ENCODE measurements at regions not wholly inside any gene's neighbourhood (a gene's known extent, or its start where the extent isn't known, plus 50 kb on each side); places are given as distances from the start of the nearest gene placed in this dataset.

GRCh38 chr4:59455751-59456150, 1744.4 kb upstream of the ADGRL3 start:
- Histone ChIP-seq H3K9me3 (ENCODE audit: low read length) (no peaks in the 10 kb centered on the region), H4K20me1 (ENCODE audit: insufficient read depth, low read length) (no peaks in the 10 kb centered on the region), H3K36me3 (replicated peaks in 1 of 2; ENCODE audit: control insufficient read depth in 1 of 2, insufficient read depth in 2 of 2, low read length in 2 of 2) (no peaks in the 10 kb centered on the region), H3K9ac (ENCODE audit: insufficient read depth, low read depth, low read length) (no peak overlapping the region), H3K4me1 (ENCODE audit: insufficient read depth, low read length) (no peaks in the 10 kb centered on the region), H3K27me3 (ENCODE audit: control insufficient read depth in 1 of 2, insufficient read depth in 2 of 2, low read length in 2 of 2) (no peaks in the 10 kb centered on the region), H3K79me2 (ENCODE audit: insufficient read depth, low read length) (no peaks in the 10 kb centered on the region), H3K27ac (ENCODE audit: extremely low read length, insufficient read depth, low read length) (no peak overlapping the region), H2AFZ (ENCODE audit: low read length) (no peak overlapping the region), H3K4me3 (replicated peaks in 1 of 3; ENCODE audit: insufficient read depth in 1 of 3, low read depth in 2 of 3, low read length in 3 of 3) (no peak overlapping the region), H3K4me2 (ENCODE audit: low read depth, low read length) (no peak overlapping the region)
- TF ChIP-seq ZNF597 (CRISPR knock-in tag; IDR thresholded peaks at IDR 0.05) (no peak), ZBTB20 (CRISPR knock-in tag; IDR thresholded peaks at IDR 0.05; ENCODE audit: borderline replicate concordance, low read depth) (no peak), TRIM22 (IDR thresholded peaks at IDR 0.05) (no peak), ZFX (CRISPR knock-in tag; IDR thresholded peaks at IDR 0.05; ENCODE audit: low read depth) (no peak), TCF7L2 (IDR thresholded peaks at IDR 0.05; ENCODE audit: low read depth, low read length) (no peak), TGIF2 (CRISPR knock-in tag; IDR thresholded peaks at IDR 0.05) (no peak), DBP (CRISPR knock-in tag; IDR thresholded peaks at IDR 0.05; ENCODE audit: not compliant biosample characterization) (no peak), HOXA9 (CRISPR knock-in tag; IDR thresholded peaks at IDR 0.05; ENCODE audit: borderline replicate concordance) (no peak), SMAD1 (CRISPR knock-in tag; IDR thresholded peaks at IDR 0.05; ENCODE audit: borderline replicate concordance, low read depth) (no peak), ATF7-NPFF (CRISPR knock-in tag; IDR thresholded peaks at IDR 0.05; ENCODE audit: low read depth) (no peak), DNMT3B (CRISPR knock-in tag; conservative IDR thresholded peaks at IDR 0.05) (no peak), KIAA2018 (CRISPR knock-in tag; IDR thresholded peaks at IDR 0.05; ENCODE audit: borderline replicate concordance) (no peak), NFATC3 (CRISPR knock-in tag; IDR thresholded peaks at IDR 0.05) (no peak)
- no peak for DNase-seq (ENCODE audit: low spot score)
- in situ Hi-C loops (cut with HindIII; ENCODE audit: extremely low pct_ligation_motif_present, low pct_unique_long_range_greater_than_20kb): no loop called here
- no TSS peak for BruUV-seq (replicated peaks)
- ChIA-PET CTCF (ENCODE audit: low intra/inter-chr PET ratio, low total read pairs) (no interaction called here), POLR2A (no interaction called here)
- no peak for FAIRE-seq
- intact Hi-C loops (cut with micrococcal nuclease; ENCODE audit: unreplicated experiment): no loop called here
- no peak for ATAC-seq
